NT2/D1 (cell line): ENCODE measurements at regions not wholly inside any gene's neighbourhood (a gene's known extent, or its start where the extent isn't known, plus 50 kb on each side); places are given as distances from the start of the nearest gene placed in this dataset.

Experiments
- DNase-seq: peaks from one replicate; pipeline ENCODE4 v3.0.0-alpha.2; 2011; ENCODE audit warnings: low read depth, low spot score
- H3K27me3 ChIP-seq: 2 replicates; pipeline ENCODE4 v1.6.0; 2011; ENCODE audit warnings: mild to moderate bottlenecking; ENCODE audit not compliant: insufficient read length, insufficient read depth
- H3K36me3 ChIP-seq: 2 replicates; pipeline ENCODE4 v1.6.1; 2011; ENCODE audit warnings: mild to moderate bottlenecking, low read length, mixed read lengths; ENCODE audit not compliant: insufficient read depth, insufficient read length
- H3K4me1 ChIP-seq: 2 replicates; pipeline ENCODE4 v1.5.1; 2011; ENCODE audit not compliant: insufficient read depth, insufficient read length
- H3K4me3 ChIP-seq: 2 replicates; pipeline ENCODE4 v1.5.1; 2011; ENCODE audit warnings: low read depth; ENCODE audit not compliant: insufficient read length
- H3K9ac ChIP-seq: 2 replicates; pipeline ENCODE4 v1.6.0; 2011; ENCODE audit warnings: low read depth; ENCODE audit not compliant: insufficient read length
- H3K9me3 ChIP-seq: 2 replicates; pipeline ENCODE4 v1.5.1; 2011; ENCODE audit warnings: mild to moderate bottlenecking, low read length; ENCODE audit not compliant: insufficient read depth
- SUZ12 ChIP-seq: IDR thresholded peaks from 2 replicates; pipeline ENCODE4 v1.6.1; 2011; ENCODE audit not compliant: insufficient read length, insufficient read depth; ENCODE audit errors: extremely low read depth
- YY1 ChIP-seq: IDR thresholded peaks from 2 replicates; pipeline ENCODE4 v1.6.1; 2011; ENCODE audit not compliant: insufficient read length, insufficient read depth
- ZNF274 ChIP-seq: IDR thresholded peaks from 2 replicates; pipeline ENCODE4 v1.6.1; 2011; ENCODE audit warnings: mild to moderate bottlenecking, low read depth, low read length

GRCh38 chr22:27542602-27543001 is 259.0 kb downstream of the MN1 start:
- Histone ChIP-seq H3K4me3 (no peak overlapping the region), H3K9ac (no peak overlapping the region), H3K36me3 (no peaks in the 10 kb centered on the region), H3K9me3 (no peaks in the 10 kb centered on the region), H3K4me1 (peaks cover 4% of the 10 kb centered on the region), H3K27me3 (no peaks in the 10 kb centered on the region)
- no peak for TF ChIP-seq SUZ12
- TF ChIP-seq YY1 = no peak
- TF ChIP-seq ZNF274 = no peak
- DNase-seq = no peak

GRCh38 chr22:27543460-27543859 is 258.1 kb downstream of the MN1 start:
- H3K4me3 ChIP-seq = no peak overlapping the region
- H3K9ac ChIP-seq = no peak overlapping the region
- TF ChIP-seq SUZ12 (no peak), YY1 (no peak), ZNF274 (no peak)
- no peaks in the 10 kb centered on the region for H3K36me3 ChIP-seq
- no peak for DNase-seq
- H3K9me3 ChIP-seq = no peaks in the 10 kb centered on the region
- H3K4me1 ChIP-seq = peaks cover 4% of the 10 kb centered on the region
- no peaks in the 10 kb centered on the region for H3K27me3 ChIP-seq

GRCh38 chr22:27545085-27545484 is 256.5 kb downstream of the MN1 start:
- DNase-seq = no peak
- peaks cover 4% of the 10 kb centered on the region for H3K4me1 ChIP-seq
- no peaks in the 10 kb centered on the region for H3K9me3 ChIP-seq
- no peak overlapping the region for H3K9ac ChIP-seq
- no peaks in the 10 kb centered on the region for H3K27me3 ChIP-seq
- no peak for TF ChIP-seq YY1
- no peak for TF ChIP-seq SUZ12
- no peak for TF ChIP-seq ZNF274
- H3K4me3 ChIP-seq = no peak overlapping the region
- H3K36me3 ChIP-seq = no peaks in the 10 kb centered on the region

- no peak for DNase-seq
- H3K4me1 ChIP-seq = peaks cover 4% of the 10 kb centered on the region
- H3K9me3 ChIP-seq = no peaks in the 10 kb centered on the region
- H3K9ac ChIP-seq = no peak overlapping the region
- no peaks in the 10 kb centered on the region for H3K36me3 ChIP-seq
- no peak for TF ChIP-seq SUZ12
- no peak for TF ChIP-seq ZNF274
- no peak for TF ChIP-seq YY1
- H3K4me3 ChIP-seq = no peak overlapping the region
- no peaks in the 10 kb centered on the region for H3K27me3 ChIP-seq
These were observed 255.2 kb downstream of the MN1 start for GRCh38 chr22:27546157-27546935.

GRCh38 chr22:27551402-27551801 is 250.2 kb downstream of the MN1 start:
- Histone ChIP-seq H3K4me3 (no peak overlapping the region), H3K27me3 (no peaks in the 10 kb centered on the region), H3K4me1 (peaks cover 3% of the 10 kb centered on the region), H3K9ac (no peak overlapping the region), H3K9me3 (peaks cover 6% of the 10 kb centered on the region; the same call in 1 of the 2 replicates), H3K36me3 (no peaks in the 10 kb centered on the region)
- TF ChIP-seq ZNF274 = no peak
- no peak for TF ChIP-seq SUZ12
- no peak for TF ChIP-seq YY1
- DNase-seq = no peak

GRCh38 chr22:27552176-27552575 is 249.4 kb downstream of the MN1 start:
- TF ChIP-seq YY1 (no peak), SUZ12 (no peak), ZNF274 (no peak)
- peaks cover 4% of the 10 kb centered on the region for H3K4me1 ChIP-seq
- DNase-seq = no peak
- peaks cover 6% of the 10 kb centered on the region; the same call in 1 of the 2 replicates for H3K9me3 ChIP-seq
- H3K36me3 ChIP-seq = no peaks in the 10 kb centered on the region
- H3K4me3 ChIP-seq = no peak overlapping the region
- no peak overlapping the region for H3K9ac ChIP-seq
- no peaks in the 10 kb centered on the region for H3K27me3 ChIP-seq

GRCh38 chr22:27552863-27553262 is 248.7 kb downstream of the MN1 start:
- Histone ChIP-seq H3K4me1 (peaks cover 5% of the 10 kb centered on the region), H3K4me3 (no peak overlapping the region), H3K9me3 (peaks cover 6% of the 10 kb centered on the region; the same call in 1 of the 2 replicates), H3K27me3 (no peaks in the 10 kb centered on the region), H3K36me3 (no peaks in the 10 kb centered on the region), H3K9ac (no peak overlapping the region)
- TF ChIP-seq SUZ12 (no peak), YY1 (no peak), ZNF274 (no peak)
- no peak for DNase-seq
